Hepatic stellate cell (primary cell): ENCODE measurements at regions not wholly inside any gene's neighbourhood (a gene's known extent, or its start where the extent isn't known, plus 50 kb on each side); places are given as distances from the start of the nearest gene placed in this dataset.
A peak's percentile ranks its signal among the peaks of the same experiment; 100 is the strongest.

ENCODE experiments used
- DNase-seq: peaks from one replicate; pipeline ENCODE4 v3.0.0; 2011; ENCODE audit warnings: low spot score

GRCh38 chr5:56513141-56513540 is 280.0 kb upstream of the ANKRD55 start:
- no peak for DNase-seq

DNA sequence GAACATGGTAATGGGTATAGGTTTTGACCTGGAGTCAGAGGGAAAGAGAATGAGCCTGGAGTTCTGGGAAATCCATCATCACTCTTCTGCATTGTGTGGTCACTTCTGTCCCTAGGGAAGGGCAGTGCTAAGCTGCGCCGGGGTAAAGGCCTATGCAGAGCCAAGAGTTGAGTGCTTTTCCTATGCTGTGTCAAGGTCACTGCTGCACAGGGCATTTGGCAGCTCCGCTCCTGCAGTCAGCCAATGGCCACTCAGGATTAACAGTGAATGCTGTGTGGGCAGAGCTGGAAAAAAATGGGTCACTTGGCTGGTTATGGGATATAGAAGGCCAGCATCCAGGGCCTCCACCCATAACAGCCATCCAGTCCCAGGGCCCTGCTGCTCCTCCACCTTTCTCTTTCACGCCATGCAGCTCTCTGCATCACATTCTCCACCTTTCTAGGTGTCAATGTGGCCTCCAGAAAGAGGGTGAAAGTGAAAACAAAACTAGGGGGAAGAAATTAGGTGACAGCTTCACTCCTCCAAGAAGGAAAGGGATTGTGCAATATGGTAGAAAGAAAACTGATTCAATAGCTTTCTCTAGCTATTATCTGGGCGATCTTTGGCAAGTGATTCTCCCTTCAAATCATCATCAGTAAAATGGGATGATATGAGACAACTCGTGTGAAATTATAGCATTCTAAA is 279.3 kb upstream of the ANKRD55 start:
- no peak for DNase-seq

DNA sequence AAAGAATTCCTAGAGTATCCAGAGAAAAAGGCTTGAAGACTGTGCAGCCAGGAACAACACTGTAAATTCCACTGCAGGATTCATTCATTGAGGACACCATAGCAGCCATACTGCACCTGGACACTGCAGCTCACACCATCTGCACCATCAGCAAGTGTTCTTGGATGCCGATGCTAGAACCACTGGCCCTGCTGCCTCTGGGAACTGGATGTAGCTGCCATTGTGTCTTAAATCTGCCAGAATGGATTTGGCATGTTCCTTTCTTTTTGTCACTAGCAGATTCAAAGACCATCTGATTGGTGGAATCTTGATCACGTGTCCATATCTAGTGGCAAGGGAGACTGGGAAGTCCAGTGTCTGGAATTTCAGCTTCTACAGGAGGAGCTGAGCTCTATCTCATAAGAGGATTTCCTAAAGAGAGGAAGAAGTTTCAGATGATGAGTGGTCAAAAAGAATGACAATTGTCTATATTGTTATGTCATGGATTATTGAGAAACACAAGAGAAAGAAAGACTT is 278.3 kb upstream of the ANKRD55 start:
- no peak for DNase-seq

DNA sequence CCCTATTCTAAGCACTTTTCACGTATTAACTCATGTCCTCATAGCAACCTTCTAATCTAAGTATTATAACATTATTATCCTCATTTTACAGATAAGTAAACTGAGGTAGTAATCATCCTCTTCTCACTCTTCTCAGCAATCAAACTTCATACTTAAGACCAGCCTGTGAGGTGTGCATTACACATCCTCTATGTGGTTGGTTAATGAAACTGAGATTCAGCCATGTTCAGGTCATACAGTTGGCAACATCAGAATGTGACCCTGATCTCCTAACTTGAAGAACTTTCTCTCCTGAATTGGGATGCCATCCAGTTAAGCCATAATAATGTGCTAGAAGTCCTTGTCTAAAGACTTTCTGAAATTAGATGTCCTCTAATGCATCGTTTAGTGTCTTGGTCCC is 275.1 kb upstream of the ANKRD55 start:
- no peak for DNase-seq

DNA sequence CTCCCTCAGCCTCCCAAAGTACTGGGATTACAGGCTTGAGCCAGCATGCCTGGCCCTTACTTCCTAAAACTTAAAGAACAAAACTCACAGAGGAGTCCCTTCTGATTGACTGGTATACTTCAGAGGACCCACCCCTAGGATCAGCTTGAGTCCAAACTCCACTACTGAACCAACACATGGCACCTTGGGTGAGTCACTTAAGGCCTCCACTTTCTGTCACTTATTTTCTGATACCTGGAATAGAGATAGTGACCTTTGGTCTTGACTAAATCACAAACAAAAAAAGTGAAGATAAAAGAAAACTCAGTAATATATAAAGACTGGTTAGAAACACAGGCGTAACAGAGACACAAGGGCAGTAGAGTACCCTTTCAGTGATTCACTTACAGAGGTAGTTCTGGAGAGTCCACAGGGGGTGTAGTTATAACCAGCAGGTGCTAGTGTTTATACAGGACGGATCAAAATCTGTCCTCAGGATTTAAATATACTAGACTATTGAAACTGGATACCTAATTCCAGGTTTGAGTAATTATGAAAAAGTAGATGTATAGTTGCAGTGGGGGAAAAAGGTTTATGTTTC is 274.3 kb upstream of the ANKRD55 start:
- no peak for DNase-seq

DNA sequence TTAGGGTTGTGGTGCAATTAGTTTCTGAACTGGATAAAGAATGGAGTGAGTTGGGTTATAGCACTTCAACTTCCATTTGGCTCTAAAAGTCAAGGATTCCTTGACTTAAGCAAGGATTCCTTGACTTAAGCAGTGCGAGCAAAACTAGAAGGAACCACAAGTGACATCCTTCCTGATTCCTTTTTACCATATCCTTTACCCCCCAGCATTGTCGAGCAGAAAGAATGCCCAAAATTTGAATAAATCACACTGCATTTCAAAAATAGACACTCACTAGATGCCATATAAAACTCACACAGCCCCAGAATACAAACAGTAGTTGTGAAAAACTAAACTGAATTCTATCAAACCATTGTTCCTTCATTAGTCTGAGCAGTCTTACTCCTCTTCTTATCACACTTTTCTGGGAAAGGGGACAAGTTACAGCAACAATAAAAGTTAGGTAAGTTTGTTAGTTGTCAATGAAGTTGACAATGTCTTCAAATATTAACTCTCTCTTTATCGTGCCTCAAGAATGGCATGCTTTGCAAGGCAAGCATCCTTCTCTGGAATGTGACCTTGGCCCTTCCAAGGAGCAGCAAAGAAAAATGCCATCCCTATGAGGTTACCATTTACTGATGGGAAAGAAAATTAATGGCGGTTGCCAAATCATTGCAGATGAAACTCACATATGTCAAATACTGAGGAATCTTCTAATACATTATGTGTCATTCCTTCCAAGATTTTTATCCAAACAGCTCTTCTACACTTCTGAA is 273.3 kb upstream of the ANKRD55 start:
- DNase-seq = peak; percentile 50

GRCh38 chr5:56503929-56504328 is 270.8 kb upstream of the ANKRD55 start:
- no peak for DNase-seq

GRCh38 chr5:56501781-56502557 is 268.8 kb upstream of the ANKRD55 start:
- peak; percentile 27 for DNase-seq

- DNase-seq = no peak
Measured at GRCh38 chr5:56499901-56500300, 266.8 kb upstream of the ANKRD55 start.

- no peak for DNase-seq
Measured at GRCh38 chr5:56499491-56499890, 266.4 kb upstream of the ANKRD55 start.

DNA sequence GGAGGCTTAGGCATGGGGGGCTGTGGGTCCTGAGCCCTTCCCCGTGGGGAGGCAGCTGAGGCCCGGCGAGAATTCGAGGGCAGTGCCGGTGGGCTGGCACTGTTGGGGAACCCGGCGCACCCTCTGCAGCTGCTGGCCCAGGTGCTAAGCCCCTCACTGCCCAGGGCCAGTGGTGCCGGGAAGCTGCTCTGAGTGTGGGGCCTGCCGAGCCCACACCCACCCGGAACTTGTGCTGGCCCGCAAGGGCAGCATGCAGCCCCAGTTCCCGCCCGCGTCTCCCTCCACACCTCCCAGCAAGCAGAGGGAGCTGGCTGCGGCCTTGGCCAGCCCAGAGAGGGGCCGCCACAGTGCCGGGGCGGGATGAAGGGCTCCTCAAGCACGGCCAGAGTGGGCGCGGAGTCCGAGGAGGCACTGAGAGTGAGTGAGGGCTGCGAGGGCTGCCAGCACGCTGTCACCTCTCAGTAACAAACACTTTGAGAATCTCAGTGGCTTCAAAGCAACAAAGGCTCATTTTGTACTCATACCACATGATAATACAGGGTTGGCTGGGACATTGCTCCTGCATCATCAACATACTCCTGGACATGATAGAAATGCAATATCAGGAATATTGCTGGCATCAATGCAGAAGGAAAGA is 265.7 kb upstream of the ANKRD55 start:
- no peak for DNase-seq

DNA sequence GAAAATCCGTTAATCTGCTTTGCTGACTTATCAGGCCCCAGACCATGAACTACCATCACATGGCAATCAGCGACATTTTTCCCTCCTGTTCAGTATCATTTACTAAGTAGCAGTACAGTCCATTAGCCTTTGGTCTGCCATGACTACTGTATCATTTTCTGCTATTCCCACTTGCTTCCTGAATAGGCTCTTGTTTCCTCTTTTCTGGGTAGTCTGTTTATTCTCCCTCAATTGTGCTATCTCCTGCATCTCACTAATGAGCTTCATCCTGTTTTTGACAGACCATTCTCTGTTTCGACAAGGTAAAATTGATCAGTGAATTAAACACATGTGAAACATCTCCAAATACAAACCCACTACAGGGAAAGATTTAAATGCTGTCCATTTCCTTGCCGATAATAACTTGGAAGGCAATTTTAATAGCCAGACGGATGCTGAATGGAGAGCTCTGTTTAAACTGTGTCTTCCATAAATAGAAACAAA is 263.5 kb upstream of the ANKRD55 start:
- no peak for DNase-seq

DNA sequence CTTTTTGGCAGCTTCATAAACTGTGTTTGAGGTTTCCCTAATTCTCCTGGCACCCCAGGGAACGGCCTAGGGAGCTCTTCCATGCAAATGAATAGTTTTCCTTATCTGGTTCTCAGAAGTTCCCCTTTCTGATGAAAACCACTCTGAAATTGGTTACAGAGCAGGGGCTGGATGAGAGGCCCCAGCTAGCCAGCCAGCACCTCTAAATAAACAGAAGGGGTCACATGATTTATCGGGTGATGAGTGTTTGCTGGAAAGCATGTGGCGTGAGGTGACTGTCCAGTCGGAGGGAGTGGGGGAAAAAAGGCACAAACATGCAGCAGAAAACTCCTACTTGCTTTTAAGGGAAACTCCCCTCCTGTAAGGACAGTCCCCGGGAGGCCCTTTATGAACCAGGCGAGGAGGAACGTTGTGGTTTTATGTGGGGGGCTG is 261.2 kb upstream of the ANKRD55 start:
- no peak for DNase-seq

GRCh38 chr5:56493766-56494165 is 260.6 kb upstream of the ANKRD55 start:
- no peak for DNase-seq

DNA sequence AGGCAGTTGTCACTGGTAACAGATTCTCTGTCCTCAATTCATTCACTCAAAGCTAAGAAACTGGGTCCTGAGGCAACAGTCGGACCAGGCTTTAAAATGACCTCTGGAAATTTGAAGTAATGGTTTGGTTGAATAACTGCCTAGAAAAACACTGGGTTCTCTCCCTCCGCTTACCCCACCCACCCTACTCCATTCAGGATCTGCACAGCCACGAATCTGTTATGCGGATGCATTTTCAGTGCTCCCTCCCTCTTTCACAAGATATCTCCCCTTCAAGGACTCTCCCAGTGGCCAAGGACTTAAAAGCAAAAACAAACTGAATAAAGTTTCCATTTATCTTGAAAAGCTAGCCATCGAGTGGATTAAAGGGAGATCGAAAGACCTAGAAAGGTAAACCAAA is 260.2 kb upstream of the ANKRD55 start:
- no peak for DNase-seq

DNA sequence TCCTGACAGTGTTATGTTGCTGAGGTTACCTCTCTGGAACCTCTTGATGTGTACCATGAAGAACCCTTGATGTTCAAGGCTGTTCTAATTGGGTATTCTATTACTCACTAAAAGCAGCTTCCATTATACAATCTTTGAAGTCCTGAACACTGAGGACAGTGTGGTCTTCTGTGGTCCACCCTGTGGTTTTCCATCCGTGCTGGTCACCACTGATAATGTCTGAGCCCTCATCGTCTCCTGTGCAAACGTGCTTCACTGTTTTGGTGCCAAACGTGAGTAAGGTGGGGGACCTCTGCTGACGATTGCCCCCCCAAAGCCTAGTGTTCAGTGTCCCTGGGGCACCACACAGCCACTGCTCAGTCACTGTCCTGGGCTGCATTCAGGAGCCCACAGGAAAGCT is 259.7 kb upstream of the ANKRD55 start:
- DNase-seq = no peak

DNA sequence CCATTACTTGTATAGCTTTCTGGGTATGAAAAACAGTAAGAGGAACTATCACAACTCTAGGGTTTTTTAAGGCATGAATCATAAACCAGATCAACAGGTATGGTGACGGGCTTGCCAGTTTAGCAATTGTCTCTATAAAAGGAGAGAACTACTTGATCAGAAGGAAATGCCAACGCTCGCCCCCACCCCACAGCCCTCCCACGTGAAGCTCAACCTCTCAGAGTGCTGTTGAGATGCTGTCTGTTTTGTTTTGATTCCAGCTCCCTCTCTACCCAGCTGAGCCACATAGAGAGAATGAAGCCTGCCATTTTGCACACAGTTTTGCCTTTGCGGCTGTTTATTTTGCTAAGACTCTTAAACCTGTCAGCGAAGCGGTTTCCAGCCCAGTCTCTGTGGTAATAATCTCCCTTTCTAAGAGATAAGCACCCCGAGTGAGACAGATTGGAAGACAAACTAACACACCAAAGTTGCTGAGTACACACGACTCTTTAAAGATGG is 257.9 kb upstream of the ANKRD55 start:
- DNase-seq = no peak

GRCh38 chr5:56489272-56489671 is 256.1 kb upstream of the ANKRD55 start:
- DNase-seq = no peak

DNA sequence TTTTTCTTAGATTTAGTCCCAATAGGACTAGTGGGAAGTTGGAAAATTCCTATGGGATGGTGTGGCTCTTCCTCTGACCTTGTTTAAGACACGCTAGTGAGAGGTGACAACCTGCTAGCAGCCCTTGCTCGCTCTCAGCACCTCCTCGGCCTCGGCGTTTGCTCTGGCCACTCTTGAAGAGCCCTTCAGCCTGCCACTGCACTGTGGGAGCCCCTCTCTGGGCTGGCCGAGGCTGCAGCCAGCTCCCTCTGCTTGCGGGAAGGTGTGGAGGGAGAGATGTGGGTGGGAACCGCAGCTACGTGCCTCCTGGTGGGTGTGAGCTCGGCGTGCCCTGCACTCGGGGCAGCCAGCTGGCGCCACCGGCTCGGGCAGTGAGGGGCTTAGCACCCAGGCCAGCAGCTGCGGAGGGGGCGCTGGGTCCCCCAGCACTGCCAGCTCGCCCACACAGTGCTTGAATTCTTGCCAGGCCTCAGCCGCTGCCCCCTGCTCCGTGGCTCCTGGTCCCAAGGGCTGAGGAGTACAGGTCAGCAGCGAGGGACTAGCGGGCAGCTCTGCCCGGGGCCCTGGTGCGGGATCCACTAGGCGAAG is 254.5 kb upstream of the ANKRD55 start:
- no peak for DNase-seq

GRCh38 chr5:56482363-56482762 is 249.2 kb upstream of the ANKRD55 start:
- DNase-seq = no peak
